HEK293 (cell line): ENCODE measurements at regions not wholly inside any gene's neighbourhood (a gene's known extent, or its start where the extent isn't known, plus 50 kb on each side); places are given as distances from the start of the nearest gene placed in this dataset.

Source experiments
- CTCF ChIA-PET: fragments of 350-600 bp; formaldehyde crosslinking; extraction: SDS; loops from one replicate; lab custom pipeline; 2021; ENCODE audit warnings: antibody characterized with exemption; lab: Yijun Ruan, JAX
- POLR2A ChIA-PET: fragments of 300-600 bp; formaldehyde crosslinking; extraction: SDS; loops from one replicate; lab custom pipeline; 2020; ENCODE audit warnings: antibody characterized with exemption, inconsistent platforms; lab: Yijun Ruan, JAX
- H3K27ac ChIP-seq: fragments of 200-500 bp; sonication (Bioruptor generic); 2 replicates; pipeline ENCODE4 v1.5.1; 2014; ENCODE audit warnings: low read depth, low read length, control low read depth, inconsistent platforms; ENCODE audit errors: extremely low read depth
- H3K36me3 ChIP-seq, 2 experiments: fragments of 200-500 bp in 1 of 2; sonication (Bioruptor generic) in 1 of 2; 1 replicate in 1 of 2; 2 replicates in 1 of 2; pipeline ENCODE4 v1.5.1; 2014 to 2017; ENCODE audit warnings: inconsistent platforms in 2 of 2, low read length in 2 of 2; ENCODE audit not compliant: control insufficient read depth in 2 of 2, insufficient read depth in 1 of 2
- H3K4me1 ChIP-seq: fragments of 200-500 bp; sonication (Bioruptor generic); 2 replicates; pipeline ENCODE4 v1.5.1; 2014; ENCODE audit warnings: mild to moderate bottlenecking, low read length, inconsistent platforms; ENCODE audit not compliant: control insufficient read depth, insufficient read depth
- H3K4me3 ChIP-seq: 2 replicates; pipeline ENCODE4 v1.5.1; 2011; ENCODE audit warnings: low read depth, mild to moderate bottlenecking, control low read depth, low read length, moderate library complexity
- H3K9me3 ChIP-seq: fragments of 200-500 bp; sonication (Bioruptor generic); 2 replicates; pipeline ENCODE4 v1.5.1; 2014; ENCODE audit warnings: low read depth, low read length, inconsistent platforms; ENCODE audit not compliant: control insufficient read depth, insufficient read depth
- HOXA7 ChIP-seq: sonication (generic); formaldehyde crosslinking; IDR thresholded peaks from 2 replicates; pipeline ENCODE4 v1.8.1; 2022; ENCODE audit warnings: missing genetic modification reagents, borderline replicate concordance
- HOXC10 ChIP-seq: sonication (generic); formaldehyde crosslinking; IDR thresholded peaks from 2 replicates; pipeline ENCODE4 v1.8.1; 2023; ENCODE audit warnings: mild to moderate bottlenecking, missing genetic modification reagents
- REPIN1 ChIP-seq: fragments of 450-650 bp; formaldehyde crosslinking; IDR thresholded peaks from 2 replicates; pipeline ENCODE4 v1.5.1; 2017; ENCODE audit warnings: missing biosample characterization, missing genetic modification characterization, low read depth
- SP7 ChIP-seq: fragments of 450-650 bp; formaldehyde crosslinking; IDR thresholded peaks from 2 replicates; pipeline ENCODE4 v1.5.1; 2016; ENCODE audit warnings: missing biosample characterization, missing genetic modification characterization
- ZBTB1 ChIP-seq: fragments of 450-650 bp; formaldehyde crosslinking; IDR thresholded peaks from 2 replicates; pipeline ENCODE4 v1.5.1; 2016; ENCODE audit warnings: missing biosample characterization, missing genetic modification characterization
- ZBTB48 ChIP-seq: fragments of 450-650 bp; formaldehyde crosslinking; IDR thresholded peaks from 2 replicates; pipeline ENCODE4 v1.5.1; 2016; ENCODE audit warnings: missing biosample characterization, missing genetic modification characterization
- ZNF157 ChIP-seq: fragments of 450-650 bp; formaldehyde crosslinking; IDR thresholded peaks from 2 replicates; pipeline ENCODE4 v1.5.1; 2016; ENCODE audit warnings: missing biosample characterization, missing genetic modification characterization
- ZNF184 ChIP-seq: fragments of 450-650 bp; IDR thresholded peaks from 2 replicates; pipeline ENCODE4 v1.5.1; 2018; ENCODE audit warnings: missing biosample characterization, mild to moderate bottlenecking, missing genetic modification characterization
- ZNF23 ChIP-seq: fragments of 450-650 bp; formaldehyde crosslinking; IDR thresholded peaks from 2 replicates; pipeline ENCODE4 v1.5.1; 2016; ENCODE audit warnings: missing biosample characterization, missing genetic modification characterization, borderline replicate concordance
- ZNF366 ChIP-seq: fragments of 450-650 bp; formaldehyde crosslinking; conservative IDR thresholded peaks from 2 replicates; pipeline ENCODE4 v1.5.1; 2016; ENCODE audit warnings: missing biosample characterization, missing genetic modification characterization
- ZNF510 ChIP-seq: fragments of 450-650 bp; formaldehyde crosslinking; IDR thresholded peaks from 2 replicates; pipeline ENCODE4 v1.5.1; 2018; ENCODE audit warnings: mild to moderate bottlenecking, missing genetic modification characterization, missing biosample characterization; ENCODE audit not compliant: insufficient replicate concordance
- ZNF596 ChIP-seq: fragments of 450-650 bp; IDR thresholded peaks from 2 replicates; pipeline ENCODE4 v1.5.0; 2018; ENCODE audit warnings: missing biosample characterization, mild to moderate bottlenecking, missing genetic modification characterization, moderate library complexity
- ZNF658 ChIP-seq: fragments of 450-650 bp; formaldehyde crosslinking; IDR thresholded peaks from 2 replicates; pipeline ENCODE4; 2016; ENCODE audit warnings: missing biosample characterization, missing genetic modification characterization
- ZNF747 ChIP-seq: fragments of 450-650 bp; formaldehyde crosslinking; IDR thresholded peaks from 2 replicates; pipeline ENCODE4 v1.5.1; 2016; ENCODE audit warnings: missing biosample characterization, missing genetic modification characterization
- ZNF776 ChIP-seq: fragments of 450-650 bp; formaldehyde crosslinking; IDR thresholded peaks from 2 replicates; pipeline ENCODE4 v1.5.0; 2017; ENCODE audit warnings: missing biosample characterization, missing genetic modification characterization, borderline replicate concordance
- ZNF791 ChIP-seq: fragments of 450-650 bp; formaldehyde crosslinking; IDR thresholded peaks from 2 replicates; pipeline ENCODE4 v1.5.1; 2016; ENCODE audit warnings: missing biosample characterization, missing genetic modification characterization
- ZNF792 ChIP-seq: fragments of 450-650 bp; formaldehyde crosslinking; IDR thresholded peaks from 2 replicates; pipeline ENCODE4 v1.5.1; 2016; ENCODE audit warnings: missing biosample characterization, missing genetic modification characterization
- ZNF837 ChIP-seq: fragments of 450-650 bp; formaldehyde crosslinking; IDR thresholded peaks from 2 replicates; pipeline ENCODE4 v1.5.1; 2016; ENCODE audit warnings: missing biosample characterization, missing genetic modification characterization
- TF ChIP-seq, protein P1 (sequence below): fragments of 450-650 bp; formaldehyde crosslinking; IDR thresholded peaks from 2 replicates; pipeline ENCODE4 v1.5.1; 2017; ENCODE audit warnings: missing biosample characterization, mild to moderate bottlenecking, missing genetic modification characterization, moderate library complexity
- TF ChIP-seq, protein P2 (sequence below): fragments of 450-650 bp; formaldehyde crosslinking; IDR thresholded peaks from 2 replicates; pipeline ENCODE4 v1.5.1; 2016; ENCODE audit warnings: missing biosample characterization, missing genetic modification characterization, borderline replicate concordance
- TF ChIP-seq, protein P3 (sequence below): fragments of 450-650 bp; formaldehyde crosslinking; IDR thresholded peaks from 2 replicates; pipeline ENCODE4 v1.5.1; 2016; ENCODE audit warnings: missing biosample characterization, missing genetic modification characterization

DNA sequence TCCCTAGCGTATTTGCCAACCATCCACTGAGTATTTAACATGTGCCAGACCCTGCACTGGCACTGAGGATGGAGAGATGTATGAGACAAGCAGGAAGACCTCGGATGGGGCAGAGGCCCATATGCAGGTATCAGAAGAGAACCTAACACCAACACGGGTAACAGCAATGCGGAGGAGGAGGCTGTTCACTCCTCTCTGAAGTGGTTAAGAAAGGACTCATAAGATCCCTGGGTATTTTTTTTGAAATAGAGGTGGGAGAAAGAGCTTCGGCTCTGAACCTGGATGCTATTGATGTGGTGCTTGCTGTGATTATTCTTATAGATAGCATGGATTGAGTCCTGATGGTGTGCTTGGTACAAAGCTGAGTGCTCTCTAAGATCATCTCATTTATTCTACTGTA lies 418.3 kb downstream of the LPIN1 start:
- CTCF ChIA-PET: no interaction called here
- H3K4me3 ChIP-seq: no peak overlapping the region
- TF ChIP-seq ZNF747 (tag by site-specific recombination) (no peak), REPIN1 (tag by site-specific recombination) (no peak), ZBTB1 (no peak), ZNF23 (tag by site-specific recombination) (no peak)
- TF ChIP-seq, protein P1, sequence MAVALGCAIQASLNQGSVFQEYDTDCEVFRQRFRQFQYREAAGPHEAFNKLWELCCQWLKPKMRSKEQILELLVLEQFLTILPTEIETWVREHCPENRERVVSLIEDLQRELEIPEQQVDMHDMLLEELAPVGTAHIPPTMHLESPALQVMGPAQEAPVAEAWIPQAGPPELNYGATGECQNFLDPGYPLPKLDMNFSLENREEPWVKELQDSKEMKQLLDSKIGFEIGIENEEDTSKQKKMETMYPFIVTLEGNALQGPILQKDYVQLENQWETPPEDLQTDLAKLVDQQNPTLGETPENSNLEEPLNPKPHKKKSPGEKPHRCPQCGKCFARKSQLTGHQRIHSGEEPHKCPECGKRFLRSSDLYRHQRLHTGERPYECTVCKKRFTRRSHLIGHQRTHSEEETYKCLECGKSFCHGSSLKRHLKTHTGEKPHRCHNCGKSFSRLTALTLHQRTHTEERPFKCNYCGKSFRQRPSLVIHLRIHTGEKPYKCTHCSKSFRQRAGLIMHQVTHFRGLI (tag by site-specific recombination): no peak
- no peaks in the 10 kb centered on the region for H3K4me1 ChIP-seq
- POLR2A ChIA-PET: no interaction called here
- no peak overlapping the region for H3K27ac ChIP-seq
- H3K9me3 ChIP-seq: no peaks in the 10 kb centered on the region
- no peaks in the 10 kb centered on the region for H3K36me3 ChIP-seq

DNA sequence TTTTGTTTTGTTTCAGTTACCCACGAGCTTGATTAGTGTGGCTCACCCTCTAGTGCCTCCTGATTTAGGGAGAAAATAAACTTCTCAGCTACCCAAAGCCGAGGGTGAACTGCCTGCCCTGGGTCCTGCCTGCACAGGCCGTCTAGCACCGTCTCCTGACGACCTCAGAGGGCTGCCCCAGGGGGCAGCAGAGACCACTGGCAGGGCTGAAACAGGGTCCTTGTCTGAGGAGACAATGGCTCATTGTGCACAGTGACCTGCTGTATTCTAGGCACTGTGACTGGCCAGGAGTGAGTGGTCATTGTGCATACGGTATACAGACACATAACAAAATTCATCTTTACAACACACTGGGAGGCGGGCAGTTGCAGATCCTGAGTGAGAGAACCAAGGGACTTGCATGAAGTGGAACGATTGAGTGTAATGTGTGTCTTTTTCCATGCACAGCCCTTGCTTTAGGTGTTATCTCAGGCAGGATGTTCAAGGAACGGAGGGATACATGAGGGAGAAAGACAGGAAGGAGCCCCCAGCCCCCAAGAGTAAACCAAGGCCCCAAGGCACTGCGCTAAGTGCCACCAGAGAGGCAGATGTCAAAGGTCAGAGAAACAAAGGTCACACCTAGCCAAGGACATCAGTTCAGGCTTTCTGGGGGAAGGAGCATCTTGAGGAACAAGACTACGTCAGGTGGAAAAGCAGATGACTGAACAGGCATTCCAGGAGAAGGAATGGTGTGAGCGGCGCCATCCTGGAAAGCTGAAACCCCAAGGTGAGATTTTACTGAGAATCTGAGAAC lies 421.3 kb downstream of the LPIN1 start:
- no peaks in the 10 kb centered on the region for H3K4me1 ChIP-seq
- H3K36me3 ChIP-seq: no peaks in the 10 kb centered on the region
- H3K4me3 ChIP-seq: no peak overlapping the region
- H3K9me3 ChIP-seq: no peaks in the 10 kb centered on the region
- no peak for TF ChIP-seq ZNF184
- TF ChIP-seq ZNF366: no peak
- TF ChIP-seq, protein P2, sequence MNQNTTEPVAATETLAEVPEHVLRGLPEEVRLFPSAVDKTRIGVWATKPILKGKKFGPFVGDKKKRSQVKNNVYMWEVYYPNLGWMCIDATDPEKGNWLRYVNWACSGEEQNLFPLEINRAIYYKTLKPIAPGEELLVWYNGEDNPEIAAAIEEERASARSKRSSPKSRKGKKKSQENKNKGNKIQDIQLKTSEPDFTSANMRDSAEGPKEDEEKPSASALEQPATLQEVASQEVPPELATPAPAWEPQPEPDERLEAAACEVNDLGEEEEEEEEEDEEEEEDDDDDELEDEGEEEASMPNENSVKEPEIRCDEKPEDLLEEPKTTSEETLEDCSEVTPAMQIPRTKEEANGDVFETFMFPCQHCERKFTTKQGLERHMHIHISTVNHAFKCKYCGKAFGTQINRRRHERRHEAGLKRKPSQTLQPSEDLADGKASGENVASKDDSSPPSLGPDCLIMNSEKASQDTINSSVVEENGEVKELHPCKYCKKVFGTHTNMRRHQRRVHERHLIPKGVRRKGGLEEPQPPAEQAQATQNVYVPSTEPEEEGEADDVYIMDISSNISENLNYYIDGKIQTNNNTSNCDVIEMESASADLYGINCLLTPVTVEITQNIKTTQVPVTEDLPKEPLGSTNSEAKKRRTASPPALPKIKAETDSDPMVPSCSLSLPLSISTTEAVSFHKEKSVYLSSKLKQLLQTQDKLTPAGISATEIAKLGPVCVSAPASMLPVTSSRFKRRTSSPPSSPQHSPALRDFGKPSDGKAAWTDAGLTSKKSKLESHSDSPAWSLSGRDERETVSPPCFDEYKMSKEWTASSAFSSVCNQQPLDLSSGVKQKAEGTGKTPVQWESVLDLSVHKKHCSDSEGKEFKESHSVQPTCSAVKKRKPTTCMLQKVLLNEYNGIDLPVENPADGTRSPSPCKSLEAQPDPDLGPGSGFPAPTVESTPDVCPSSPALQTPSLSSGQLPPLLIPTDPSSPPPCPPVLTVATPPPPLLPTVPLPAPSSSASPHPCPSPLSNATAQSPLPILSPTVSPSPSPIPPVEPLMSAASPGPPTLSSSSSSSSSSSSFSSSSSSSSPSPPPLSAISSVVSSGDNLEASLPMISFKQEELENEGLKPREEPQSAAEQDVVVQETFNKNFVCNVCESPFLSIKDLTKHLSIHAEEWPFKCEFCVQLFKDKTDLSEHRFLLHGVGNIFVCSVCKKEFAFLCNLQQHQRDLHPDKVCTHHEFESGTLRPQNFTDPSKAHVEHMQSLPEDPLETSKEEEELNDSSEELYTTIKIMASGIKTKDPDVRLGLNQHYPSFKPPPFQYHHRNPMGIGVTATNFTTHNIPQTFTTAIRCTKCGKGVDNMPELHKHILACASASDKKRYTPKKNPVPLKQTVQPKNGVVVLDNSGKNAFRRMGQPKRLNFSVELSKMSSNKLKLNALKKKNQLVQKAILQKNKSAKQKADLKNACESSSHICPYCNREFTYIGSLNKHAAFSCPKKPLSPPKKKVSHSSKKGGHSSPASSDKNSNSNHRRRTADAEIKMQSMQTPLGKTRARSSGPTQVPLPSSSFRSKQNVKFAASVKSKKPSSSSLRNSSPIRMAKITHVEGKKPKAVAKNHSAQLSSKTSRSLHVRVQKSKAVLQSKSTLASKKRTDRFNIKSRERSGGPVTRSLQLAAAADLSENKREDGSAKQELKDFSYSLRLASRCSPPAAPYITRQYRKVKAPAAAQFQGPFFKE (tag by site-specific recombination): no peak
- no peak for TF ChIP-seq ZNF792
- TF ChIP-seq ZBTB48: no peak
- TF ChIP-seq, protein P3, sequence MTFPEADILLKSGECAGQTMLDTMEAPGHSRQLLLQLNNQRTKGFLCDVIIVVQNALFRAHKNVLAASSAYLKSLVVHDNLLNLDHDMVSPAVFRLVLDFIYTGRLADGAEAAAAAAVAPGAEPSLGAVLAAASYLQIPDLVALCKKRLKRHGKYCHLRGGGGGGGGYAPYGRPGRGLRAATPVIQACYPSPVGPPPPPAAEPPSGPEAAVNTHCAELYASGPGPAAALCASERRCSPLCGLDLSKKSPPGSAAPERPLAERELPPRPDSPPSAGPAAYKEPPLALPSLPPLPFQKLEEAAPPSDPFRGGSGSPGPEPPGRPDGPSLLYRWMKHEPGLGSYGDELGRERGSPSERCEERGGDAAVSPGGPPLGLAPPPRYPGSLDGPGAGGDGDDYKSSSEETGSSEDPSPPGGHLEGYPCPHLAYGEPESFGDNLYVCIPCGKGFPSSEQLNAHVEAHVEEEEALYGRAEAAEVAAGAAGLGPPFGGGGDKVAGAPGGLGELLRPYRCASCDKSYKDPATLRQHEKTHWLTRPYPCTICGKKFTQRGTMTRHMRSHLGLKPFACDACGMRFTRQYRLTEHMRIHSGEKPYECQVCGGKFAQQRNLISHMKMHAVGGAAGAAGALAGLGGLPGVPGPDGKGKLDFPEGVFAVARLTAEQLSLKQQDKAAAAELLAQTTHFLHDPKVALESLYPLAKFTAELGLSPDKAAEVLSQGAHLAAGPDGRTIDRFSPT (tag by site-specific recombination): no peak
- no peak for TF ChIP-seq ZNF837 (tag by site-specific recombination)
- no peak for TF ChIP-seq ZNF791
- TF ChIP-seq SP7: no peak
- TF ChIP-seq ZNF510 (tag by site-specific recombination): no peak
- TF ChIP-seq ZNF596 (tag by site-specific recombination): no peak
- TF ChIP-seq ZNF658 (tag by site-specific recombination): no peak
- no peak for TF ChIP-seq ZNF776 (tag by site-specific recombination)
- no peak for TF ChIP-seq ZNF157
- no peak for TF ChIP-seq HOXC10 (CRISPR knock-in tag)
- no peak for TF ChIP-seq HOXA7 (CRISPR knock-in tag)
- CTCF ChIA-PET: no interaction called here
- H3K27ac ChIP-seq: no peak overlapping the region
- POLR2A ChIA-PET: no interaction called here
